KOPT-K1 (cell line): ENCODE measurements at regions not wholly inside any gene's neighbourhood (a gene's known extent, or its start where the extent isn't known, plus 50 kb on each side); places are given as distances from the start of the nearest gene placed in this dataset.
"Not testable (repeated sequence)": the region's sequence is repeated elsewhere in the genome, so short reads cannot be mapped to it uniquely, and the experiment has no call there.

Experiments used
- H3K27ac ChIP-seq: fragments of 200-600 bp; sonication (generic); 2 replicates; pipeline ENCODE4 v1.5.1; 2016; ENCODE audit warnings: antibody characterized with exemption, mild to moderate bottlenecking, low read depth, low read length; ENCODE audit not compliant: poor library complexity, severe bottlenecking
- H3K36me3 ChIP-seq: fragments of 200-600 bp; sonication (generic); 2 replicates; pipeline ENCODE4 v1.5.1; 2017; ENCODE audit warnings: antibody characterized with exemption, mild to moderate bottlenecking, low read length, moderate library complexity; ENCODE audit not compliant: insufficient read depth
- H3K9me3 ChIP-seq: fragments of 200-600 bp; sonication (generic); 2 replicates; pipeline ENCODE4 v1.5.1; 2017; ENCODE audit warnings: antibody characterized with exemption, low read length, mild to moderate bottlenecking; ENCODE audit not compliant: insufficient read depth, poor library complexity, severe bottlenecking

DNA sequence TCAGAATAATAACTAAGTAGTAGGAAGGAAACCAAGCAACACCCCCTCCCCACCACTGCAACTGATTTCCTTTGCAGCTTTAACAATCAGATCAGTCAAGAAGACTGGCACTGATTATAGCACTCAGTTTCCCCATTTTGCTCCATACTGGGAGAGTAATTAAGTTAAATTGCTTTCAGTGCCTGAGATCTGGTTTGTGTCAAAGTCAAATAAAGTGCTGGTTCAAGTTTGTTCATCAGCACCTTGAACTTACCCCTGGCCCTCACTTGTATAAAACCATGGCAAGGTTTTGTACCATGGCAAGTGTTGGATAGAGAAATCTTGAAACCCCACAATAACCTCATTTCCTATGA, 290.2 kb upstream of the SEMA6A start:
- Histone ChIP-seq H3K9me3 (no peaks in the 10 kb centered on the region), H3K36me3 (no peaks in the 10 kb centered on the region), H3K27ac (no peak overlapping the region)

DNA sequence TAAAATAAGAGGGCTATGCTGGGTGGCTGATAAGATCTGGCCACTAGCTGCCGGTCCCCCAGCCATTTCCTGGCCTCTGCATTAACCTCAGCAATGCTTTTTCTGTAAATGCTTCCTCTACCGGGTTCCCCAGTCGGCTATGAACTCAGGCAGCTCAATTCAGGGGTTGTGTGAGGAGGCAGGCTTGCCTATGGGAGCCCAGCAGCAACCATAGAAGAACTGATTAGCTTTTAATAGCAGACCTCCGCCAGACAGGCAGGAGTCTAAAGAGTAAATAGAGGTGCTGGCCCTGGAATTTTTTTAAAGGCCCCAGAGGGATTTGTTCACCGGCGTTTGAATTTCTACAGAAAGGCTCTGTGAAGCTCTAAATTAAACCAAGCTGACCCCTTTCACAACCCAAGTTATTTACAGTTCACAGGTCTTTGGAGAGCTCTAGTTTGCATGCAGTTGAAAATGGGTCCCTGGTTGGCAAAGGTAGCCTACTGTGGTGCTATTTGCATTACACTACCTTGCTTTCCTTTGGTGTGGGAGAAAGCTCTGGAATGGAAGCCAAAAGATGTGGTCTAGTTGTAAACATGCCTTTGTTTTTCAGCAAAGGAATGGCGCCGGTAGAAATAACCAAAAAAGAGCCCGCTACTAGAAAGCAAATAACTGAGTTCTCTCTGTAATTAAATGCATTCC, 289.7 kb upstream of the SEMA6A start:
- no peaks in the 10 kb centered on the region for H3K9me3 ChIP-seq
- H3K27ac ChIP-seq, result no peak overlapping the region
- H3K36me3 ChIP-seq, result no peaks in the 10 kb centered on the region

DNA sequence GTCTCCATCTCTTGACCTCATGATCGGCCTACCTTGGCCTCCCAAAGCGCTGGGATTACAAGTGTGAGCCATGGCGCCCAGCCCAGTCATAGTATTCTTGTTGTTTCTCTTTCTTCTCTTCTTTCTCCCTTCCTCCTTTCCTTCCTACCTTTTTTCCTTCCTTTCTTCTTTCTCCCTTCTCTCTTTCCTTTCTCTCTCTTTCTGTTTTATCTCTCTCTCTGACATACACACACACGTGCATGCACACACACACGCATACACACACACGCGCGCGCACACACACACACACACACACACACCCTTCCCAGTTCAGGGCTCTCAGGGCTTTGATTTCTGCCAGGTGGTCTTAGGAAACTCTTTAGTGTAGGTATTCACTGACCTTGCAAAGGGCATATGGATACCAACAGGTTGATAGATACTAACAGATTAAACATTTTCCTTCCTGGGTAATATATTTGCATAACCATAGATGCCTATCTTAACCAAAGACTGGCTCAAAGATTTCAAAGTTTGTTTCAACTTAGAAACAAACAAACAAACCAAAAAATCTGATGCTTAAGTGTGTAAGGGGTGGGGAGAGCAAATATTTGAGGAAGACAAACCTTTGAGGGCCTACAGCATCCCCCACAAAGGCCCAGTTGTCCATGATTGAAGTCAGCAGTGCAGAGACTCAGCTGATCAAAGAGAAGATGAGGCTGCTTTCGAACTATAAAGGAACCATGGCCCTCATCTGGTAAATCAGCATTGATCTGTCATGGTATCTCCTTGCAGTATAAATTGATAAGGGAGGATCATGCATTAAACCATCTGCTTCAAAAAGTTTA, 288.2 kb upstream of the SEMA6A start:
- no peak overlapping the region for H3K27ac ChIP-seq
- no peaks in the 10 kb centered on the region for H3K9me3 ChIP-seq
- H3K36me3 ChIP-seq, result no peaks in the 10 kb centered on the region

DNA sequence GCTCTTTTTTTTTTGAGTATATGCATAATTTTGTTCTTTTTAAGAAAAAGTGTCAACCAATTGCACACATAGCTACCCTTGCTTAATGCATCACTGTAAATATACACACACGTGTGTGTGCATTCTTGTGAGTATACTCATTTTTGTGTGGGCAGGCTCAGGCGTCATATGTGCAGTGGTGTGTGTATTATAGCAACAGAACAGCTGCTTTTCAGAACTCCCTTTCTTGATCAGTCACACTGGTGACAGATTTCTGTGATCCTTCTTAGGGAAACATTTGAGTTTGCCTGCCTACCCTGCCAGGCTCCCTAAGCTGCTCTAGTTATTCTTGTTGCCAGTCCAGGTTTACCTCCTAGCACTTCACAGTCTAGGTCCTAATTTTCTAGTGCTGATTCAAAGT, 287.0 kb upstream of the SEMA6A start:
- no peaks in the 10 kb centered on the region for H3K9me3 ChIP-seq
- no peak overlapping the region for H3K27ac ChIP-seq
- no peaks in the 10 kb centered on the region for H3K36me3 ChIP-seq

DNA sequence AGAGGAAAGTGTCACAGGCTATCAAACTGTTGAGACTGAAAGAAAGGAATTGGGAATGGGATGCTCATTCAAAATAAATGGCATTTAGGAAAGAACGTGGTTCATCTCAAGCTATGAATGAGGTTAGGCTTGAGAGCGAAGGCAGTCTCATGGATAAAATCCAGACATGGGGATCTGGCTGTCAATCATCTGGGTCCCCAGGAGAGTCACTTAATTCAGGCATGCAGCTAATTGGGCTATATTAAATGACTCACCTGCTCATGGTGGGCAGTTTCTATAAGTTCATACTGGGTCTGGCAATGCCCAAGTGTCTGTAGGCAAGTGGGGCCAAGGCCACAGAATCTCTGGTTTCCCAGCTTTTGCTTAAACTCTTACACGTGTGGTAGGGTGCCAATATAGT, 286.5 kb upstream of the SEMA6A start:
- no peaks in the 10 kb centered on the region for H3K9me3 ChIP-seq
- H3K27ac ChIP-seq, result no peak overlapping the region

DNA sequence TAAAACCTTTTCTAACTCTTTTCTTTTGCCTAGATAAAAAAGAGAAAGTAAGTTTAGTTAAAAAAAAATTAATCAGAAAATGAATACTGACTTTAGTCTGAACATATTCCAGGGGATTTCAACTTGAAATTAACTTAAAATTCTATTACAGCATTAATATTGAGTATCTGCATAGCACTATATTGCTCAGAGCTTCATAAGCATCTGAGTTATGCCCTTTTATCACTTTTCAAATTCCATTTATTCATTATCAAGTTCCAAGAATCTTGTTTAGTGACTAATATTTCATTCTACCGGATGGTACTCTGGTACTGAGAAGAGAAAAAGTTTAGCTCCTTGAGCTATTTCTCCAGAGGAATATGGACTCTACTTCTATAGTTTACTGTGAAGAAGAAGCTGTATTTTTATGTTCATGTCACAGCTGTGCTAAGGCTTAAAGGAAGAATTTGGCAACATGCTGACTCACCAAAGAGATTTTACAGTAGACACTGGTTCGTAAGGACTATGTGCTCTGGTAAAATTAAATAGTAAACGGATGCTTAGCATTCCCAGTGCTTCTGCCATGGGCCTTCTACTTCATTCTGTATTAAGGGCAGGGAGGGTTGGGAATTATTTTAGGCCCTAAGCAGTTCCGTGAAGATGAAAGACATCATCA, 285.2 kb upstream of the SEMA6A start:
- Histone ChIP-seq H3K9me3 (no peaks in the 10 kb centered on the region), H3K27ac (no peak overlapping the region), H3K36me3 (no peaks in the 10 kb centered on the region)

More for the DNA sequence above, 286.5 kb upstream of the SEMA6A start:
- H3K36me3 ChIP-seq, result no peaks in the 10 kb centered on the region

DNA sequence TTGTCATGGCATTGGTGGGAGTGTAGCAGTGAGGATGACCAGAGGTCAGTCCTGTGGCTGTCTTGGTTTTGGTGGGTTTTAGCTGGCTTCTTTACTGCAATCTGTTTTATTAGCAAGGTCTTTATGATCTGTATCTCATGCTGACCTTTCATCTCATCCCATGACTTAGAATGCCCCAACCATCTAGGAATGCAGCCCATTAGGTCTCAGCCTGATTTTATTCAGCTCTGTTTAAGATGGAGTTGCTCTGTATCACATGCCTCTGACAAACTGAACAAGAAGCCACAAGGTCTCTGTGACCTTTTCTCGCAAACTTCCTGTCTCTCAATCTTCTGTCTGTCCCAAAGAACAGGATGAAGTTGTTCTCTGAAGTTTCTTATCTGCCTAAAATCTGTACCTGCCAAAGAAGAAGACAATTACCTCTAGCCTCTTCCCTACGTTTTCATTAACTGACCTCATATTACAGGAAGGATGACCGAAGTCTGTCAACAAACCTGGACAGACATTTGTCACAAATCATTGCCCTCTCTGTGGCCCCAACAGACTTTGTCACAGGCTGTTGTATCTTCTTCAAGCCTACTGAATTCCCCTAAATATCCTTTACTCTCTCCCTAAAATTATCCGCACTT, 284.2 kb upstream of the SEMA6A start:
- H3K27ac ChIP-seq, result no peak overlapping the region
- no peaks in the 10 kb centered on the region for H3K36me3 ChIP-seq
- H3K9me3 ChIP-seq, result no peaks in the 10 kb centered on the region

DNA sequence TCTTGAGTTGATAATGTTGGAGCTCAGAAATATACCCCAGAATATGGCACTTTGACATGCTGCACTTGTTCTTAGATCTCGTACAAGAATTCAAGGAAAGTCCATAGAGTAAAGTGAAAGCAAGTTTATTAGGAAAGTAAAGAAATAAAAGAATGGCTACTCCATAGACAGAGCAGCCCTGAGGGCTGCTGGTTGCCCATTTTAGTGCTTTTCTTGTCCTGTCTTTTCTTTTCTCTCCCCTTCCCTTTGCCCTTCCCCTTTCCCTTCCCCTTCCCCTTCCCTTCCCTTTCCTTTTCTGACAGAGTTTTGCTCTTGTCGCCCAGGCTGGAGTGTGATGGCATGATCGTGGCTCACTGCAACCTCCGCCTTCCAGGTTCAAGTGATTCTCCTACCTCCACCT, 283.4 kb upstream of the SEMA6A start:
- not testable (repeated sequence) for H3K36me3 ChIP-seq, H3K27ac ChIP-seq

DNA sequence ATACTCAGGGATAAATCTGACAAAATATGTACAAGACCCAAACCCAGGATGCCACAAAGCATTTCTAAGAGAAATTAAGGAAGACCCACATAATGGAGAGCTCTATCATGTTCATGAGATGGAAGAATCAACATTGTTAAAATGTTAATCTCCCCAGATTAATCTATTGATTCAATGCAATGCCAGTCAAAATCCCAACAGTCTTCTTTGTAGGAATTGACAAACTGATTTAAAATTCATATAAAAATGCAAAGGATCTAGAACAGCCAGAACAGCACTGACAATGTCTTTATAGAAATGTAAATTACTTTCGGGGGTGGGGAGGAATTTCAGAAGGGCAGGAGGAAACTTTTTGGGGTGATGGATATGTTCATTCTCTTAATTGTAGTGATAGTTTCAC, 281.6 kb upstream of the SEMA6A start:
- H3K36me3 ChIP-seq, result no peaks in the 10 kb centered on the region
- H3K9me3 ChIP-seq, result no peaks in the 10 kb centered on the region
- H3K27ac ChIP-seq, result no peak overlapping the region

More for the DNA sequence above, 283.4 kb upstream of the SEMA6A start:
- not testable (repeated sequence) for H3K9me3 ChIP-seq

DNA sequence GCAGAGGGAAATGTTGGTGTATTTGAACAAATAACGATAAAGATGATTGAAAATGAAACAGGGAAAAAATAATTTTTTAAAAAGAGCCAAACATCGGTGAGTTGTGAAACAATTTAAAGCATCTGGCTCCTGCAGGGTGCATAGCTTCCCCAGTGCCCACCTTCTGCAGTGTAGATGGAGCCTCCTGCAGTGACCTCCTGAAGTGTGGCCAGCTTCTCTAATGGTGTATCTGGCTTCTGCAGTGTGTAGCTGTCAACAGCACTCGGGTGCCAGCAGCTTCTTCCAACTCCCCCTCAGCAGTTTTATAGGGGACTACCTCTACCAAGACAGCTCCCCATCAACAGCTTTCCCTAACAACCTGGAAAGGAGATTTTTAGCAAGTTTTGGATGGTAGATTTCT, 279.4 kb upstream of the SEMA6A start:
- Histone ChIP-seq H3K9me3 (no peaks in the 10 kb centered on the region), H3K27ac (no peak overlapping the region), H3K36me3 (no peaks in the 10 kb centered on the region)

DNA sequence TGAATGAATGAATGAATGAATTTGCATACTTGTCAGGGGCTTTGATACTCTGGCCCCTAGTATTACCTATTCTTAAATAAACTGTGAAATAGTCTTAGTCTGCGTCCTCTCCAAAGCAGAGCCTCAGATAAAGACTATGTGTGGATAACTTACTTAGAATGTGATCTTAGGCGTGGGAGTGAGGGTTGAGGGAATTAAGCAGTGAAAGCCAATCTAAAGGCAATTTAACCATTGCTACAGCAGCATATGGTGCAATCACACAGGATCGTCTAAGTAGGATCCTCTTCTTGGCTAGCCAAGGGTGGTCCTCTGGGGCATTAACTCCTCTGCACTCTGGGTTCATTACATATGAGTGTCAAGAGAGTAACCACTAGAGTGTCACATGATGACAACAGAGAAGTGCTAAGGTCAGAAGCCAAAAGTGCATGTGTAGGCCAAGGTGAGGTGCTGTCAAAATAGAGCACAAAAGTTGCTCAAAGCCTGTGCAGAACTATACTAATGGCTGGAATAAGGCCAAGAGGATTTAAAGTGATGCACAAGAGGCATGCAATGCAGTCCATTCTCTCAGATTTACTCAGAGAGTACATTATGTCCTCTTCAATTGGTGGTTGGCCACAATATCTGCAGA, 274.4 kb upstream of the SEMA6A start:
- Histone ChIP-seq H3K36me3 (no peaks in the 10 kb centered on the region), H3K9me3 (no peaks in the 10 kb centered on the region), H3K27ac (no peak overlapping the region)

DNA sequence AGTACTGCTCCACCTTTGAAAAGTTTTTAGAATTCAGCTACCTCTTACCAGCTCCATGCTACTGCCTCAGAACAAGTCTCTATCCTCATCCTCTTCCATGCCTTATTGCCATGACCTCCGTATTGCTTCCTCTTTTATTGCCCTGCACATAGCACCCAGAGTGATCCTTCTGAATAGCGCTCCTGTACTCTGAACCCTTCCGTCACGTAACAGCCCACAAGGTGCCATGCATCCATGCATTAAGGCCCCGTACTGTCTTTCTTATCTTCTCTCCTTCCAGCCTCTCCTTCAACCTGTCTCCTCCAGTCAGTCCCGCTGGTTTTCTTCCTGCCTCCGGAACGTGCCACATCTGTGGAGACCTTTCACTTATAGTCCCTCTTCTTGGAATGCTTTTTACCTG, 273.3 kb upstream of the SEMA6A start:
- no peak overlapping the region for H3K27ac ChIP-seq
- no peaks in the 10 kb centered on the region for H3K36me3 ChIP-seq
- no peaks in the 10 kb centered on the region for H3K9me3 ChIP-seq

DNA sequence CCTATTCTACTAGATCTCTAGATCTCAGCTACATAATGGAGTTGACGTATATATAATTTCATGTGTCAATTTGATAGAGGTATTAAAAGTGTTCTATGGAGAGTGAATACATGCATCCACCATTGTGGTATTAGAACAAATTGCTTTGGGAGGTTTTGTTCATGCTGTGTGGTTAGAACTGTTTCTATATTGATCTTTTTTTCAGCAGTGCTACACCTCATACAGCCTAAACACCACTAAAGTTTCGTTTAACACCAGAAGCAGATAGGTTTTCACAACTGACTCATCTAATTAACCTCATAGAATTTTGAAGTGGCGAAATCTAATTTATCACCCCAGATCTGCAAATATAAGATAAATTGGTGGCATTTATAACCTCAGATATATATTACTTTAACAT, 269.4 kb upstream of the SEMA6A start:
- Histone ChIP-seq H3K9me3 (no peaks in the 10 kb centered on the region), H3K27ac (no peak overlapping the region)

DNA sequence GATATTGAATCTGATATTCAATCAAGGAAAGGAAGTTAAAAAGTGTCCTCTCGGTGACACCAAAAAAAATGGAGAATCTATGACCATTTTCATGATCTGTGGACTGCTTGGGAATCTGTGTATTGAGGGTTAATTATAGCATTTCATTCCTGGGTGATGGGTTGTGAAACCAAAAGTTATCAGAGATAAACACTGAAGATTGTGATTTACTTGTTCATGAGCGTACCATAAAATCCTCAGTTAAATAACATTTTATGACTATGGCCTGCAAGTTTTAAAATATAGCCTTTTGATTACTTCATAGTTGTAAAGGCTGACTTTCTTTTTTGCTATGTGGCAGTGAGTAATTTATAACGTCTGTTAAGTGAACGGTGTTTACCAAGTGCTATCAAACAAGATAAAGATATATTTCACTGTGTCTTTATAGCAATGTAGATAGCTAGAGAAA, 267.9 kb upstream of the SEMA6A start:
- Histone ChIP-seq H3K27ac (no peak overlapping the region), H3K9me3 (no peaks in the 10 kb centered on the region), H3K36me3 (no peaks in the 10 kb centered on the region)

More for the DNA sequence above, 269.4 kb upstream of the SEMA6A start:
- H3K36me3 ChIP-seq, result no peaks in the 10 kb centered on the region

DNA sequence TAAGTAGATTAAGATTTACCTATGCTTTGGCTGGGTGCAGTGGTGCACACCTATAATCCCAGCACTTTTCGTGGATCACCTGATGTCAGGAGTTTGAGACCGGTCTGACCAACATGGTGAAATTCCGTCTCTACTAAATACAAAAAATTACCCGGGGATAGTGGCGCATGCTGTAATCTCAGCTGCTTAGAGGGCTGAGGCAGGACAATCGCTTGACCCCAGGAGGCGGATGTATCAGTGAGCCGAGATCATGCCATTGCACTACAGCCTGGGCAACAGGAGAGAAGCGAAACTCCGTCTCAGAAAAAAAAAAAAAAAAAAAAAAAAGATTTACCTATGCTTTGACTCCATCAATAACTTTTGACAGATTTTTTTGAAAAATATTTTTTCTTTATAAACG, 267.1 kb upstream of the SEMA6A start:
- Histone ChIP-seq H3K36me3 (no peaks in the 10 kb centered on the region), H3K27ac (no peak overlapping the region), H3K9me3 (no peaks in the 10 kb centered on the region)
